HG03439 (cell line): ENCODE measurements at regions not wholly inside any gene's neighbourhood (a gene's known extent, or its start where the extent isn't known, plus 50 kb on each side); places are given as distances from the start of the nearest gene placed in this dataset.

Experiments
- ATAC-seq: cut with Tn5 transposase; IDR thresholded peaks from one replicate; pipeline ENCODE4 v1.9.1; 2021; ENCODE audit warnings: mild to moderate bottlenecking, moderate library complexity; ENCODE audit not compliant: unreplicated experiment

GRCh38 chr11:93248602-93249001 is 50.8 kb upstream of the SLC36A4 start:
- no peak for ATAC-seq

- no peak for ATAC-seq
Measured at GRCh38 chr11:93249459-93250220, 51.8 kb upstream of the SLC36A4 start.

GRCh38 chr11:93250326-93250725 is 52.5 kb upstream of the SLC36A4 start:
- ATAC-seq = no peak

- ATAC-seq = no peak
Measured at GRCh38 chr11:93251922-93252321, 54.1 kb upstream of the SLC36A4 start.

- ATAC-seq = no peak
Measured at GRCh38 chr11:93253111-93253510, 55.3 kb upstream of the SLC36A4 start.

- ATAC-seq = no peak
Measured at GRCh38 chr11:93256623-93257022, 58.8 kb upstream of the SLC36A4 start.

- no peak for ATAC-seq
Measured at GRCh38 chr11:93267383-93267782, 63.2 kb upstream of the DEUP1 start.

GRCh38 chr11:93268287-93269040 is 62.1 kb upstream of the DEUP1 start:
- no peak for ATAC-seq

- ATAC-seq = no peak
Measured at GRCh38 chr11:93271596-93271995, 58.9 kb upstream of the DEUP1 start.

GRCh38 chr11:93274851-93275250 is 55.7 kb upstream of the DEUP1 start:
- ATAC-seq = no peak

- ATAC-seq = no peak
Measured at GRCh38 chr11:93278976-93279375, 51.6 kb upstream of the DEUP1 start.

GRCh38 chr11:93279851-93280347 is 50.6 kb upstream of the DEUP1 start:
- peak; percentile 65 for ATAC-seq
